Fibroblast of upper back skin (primary cell): ENCODE measurements at regions not wholly inside any gene's neighbourhood (a gene's known extent, or its start where the extent isn't known, plus 50 kb on each side); places are given as distances from the start of the nearest gene placed in this dataset.
"Not testable (repeated sequence)": the region's sequence is repeated elsewhere in the genome, so short reads cannot be mapped to it uniquely, and the experiment has no call there.

Experiments used
- DNase-seq: peaks from one replicate; pipeline ENCODE4 v3.0.0-alpha.2; 2013

- DNase-seq, result no peak
These were observed 99.8 kb upstream of the PMCH start for GRCh38 chr12:102297412-102297811.

- DNase-seq, result no peak
These were observed 96.9 kb upstream of the PMCH start for GRCh38 chr12:102294568-102294967.

DNA sequence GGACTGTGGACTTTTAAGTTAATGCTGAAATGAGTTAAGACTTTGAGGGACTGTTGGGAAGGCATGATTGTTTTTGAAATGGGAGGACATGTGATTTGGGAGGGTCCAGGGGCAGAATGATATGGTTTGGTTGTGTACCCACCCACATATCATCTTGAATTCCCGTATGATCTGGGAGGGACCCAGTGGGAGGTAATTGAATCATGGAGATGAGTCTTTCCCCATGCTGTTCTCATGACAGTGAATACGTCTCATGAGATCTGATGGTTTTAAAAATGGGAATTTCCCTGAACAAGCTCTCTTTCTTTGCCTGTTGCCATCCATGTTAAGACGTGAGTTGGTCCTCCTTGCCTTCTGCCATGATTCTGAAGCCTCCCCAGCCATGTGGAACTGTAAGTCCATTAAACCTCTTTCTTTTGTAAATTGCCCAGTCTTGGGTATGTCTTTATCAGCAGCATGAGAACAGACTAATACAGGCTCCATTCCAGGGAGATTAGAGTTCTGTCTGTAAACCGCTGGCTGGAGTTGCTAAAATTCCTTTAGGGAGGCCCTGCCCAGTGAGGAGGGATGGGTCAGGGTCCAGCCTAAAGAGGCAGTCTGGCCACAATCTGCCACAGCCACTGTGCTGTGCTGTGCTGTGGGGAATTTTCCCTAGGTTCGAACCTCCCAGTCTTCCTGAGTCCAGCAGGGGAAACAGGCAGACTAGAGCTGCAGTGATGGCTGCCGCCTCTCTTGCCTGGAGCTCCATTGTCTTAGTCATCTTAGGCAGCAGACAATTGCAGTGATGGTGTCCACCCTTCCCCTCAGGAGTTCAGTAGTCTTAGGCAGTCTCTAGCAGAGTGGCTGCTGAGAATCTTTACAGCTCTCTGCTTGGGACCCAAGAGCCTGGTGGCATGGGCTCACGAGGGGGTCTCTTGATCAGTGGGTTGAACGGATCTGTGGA is 94.1 kb upstream of the PMCH start:
- not testable (repeated sequence) for DNase-seq

GRCh38 chr12:102289702-102290101 is 92.1 kb upstream of the PMCH start:
- not testable (repeated sequence) for DNase-seq

GRCh38 chr12:102281231-102281630 is 83.6 kb upstream of the PMCH start:
- no peak for DNase-seq

GRCh38 chr12:102255687-102256086 is 58.1 kb upstream of the PMCH start:
- not testable (repeated sequence) for DNase-seq

DNA sequence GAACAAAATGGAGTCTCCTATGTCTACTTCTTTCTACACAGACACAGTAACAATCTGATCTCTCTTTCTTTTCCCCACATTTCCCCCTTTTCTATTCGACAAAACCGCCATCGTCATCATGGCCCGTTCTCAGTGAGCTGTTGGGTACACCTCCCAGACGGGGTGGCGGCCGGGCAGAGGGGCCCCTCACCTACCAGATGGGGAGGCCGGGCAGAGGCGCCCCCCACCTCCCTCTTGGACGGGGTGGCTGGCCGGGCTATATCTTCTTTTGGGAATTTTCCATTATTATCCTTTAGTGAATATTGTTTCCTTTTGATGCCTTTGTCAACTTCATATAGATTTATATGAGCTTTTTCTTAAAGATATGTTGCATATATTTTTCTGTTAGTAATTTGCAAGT is 53.4 kb upstream of the PMCH start:
- not testable (repeated sequence) for DNase-seq

DNA sequence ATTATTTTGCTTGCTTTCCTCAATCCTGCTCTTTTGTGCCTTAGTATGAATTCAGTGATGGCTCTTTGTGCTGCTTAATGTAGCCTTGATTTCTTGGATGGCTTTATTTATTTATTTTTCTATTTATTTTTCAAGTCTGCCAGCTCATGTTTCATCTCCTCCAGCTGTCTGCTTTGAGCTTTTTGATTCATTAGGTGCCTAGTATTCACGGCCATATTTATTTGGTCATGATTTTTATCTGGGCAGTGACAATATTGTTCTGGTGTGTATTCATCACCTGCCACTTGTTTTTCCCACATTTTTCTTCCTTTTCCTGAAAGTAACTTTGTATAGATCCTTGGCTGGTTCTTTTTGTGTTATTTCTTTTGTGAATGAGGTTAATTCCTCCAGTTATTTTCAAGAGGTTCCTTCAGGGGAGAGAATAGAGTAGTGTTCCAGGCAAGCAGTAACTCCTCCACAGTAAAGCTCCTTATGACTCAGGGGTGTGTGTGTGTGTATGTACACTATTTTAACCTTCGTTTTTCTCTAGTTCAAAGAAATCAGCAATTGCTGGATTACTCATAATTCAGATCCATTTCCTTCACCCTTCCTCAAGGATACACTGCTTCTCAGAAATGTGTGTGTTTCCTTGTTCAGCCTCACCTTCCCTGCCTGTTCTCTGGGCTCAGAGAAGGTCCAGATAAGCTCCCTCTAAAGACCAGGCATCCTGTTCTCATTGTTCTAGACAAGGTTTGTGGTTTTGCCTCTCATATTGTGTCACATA is 51.6 kb upstream of the PMCH start:
- DNase-seq, result no peak
